Stomach (tissue), 4 donors: ENCODE measurements at regions not wholly inside any gene's neighbourhood (a gene's known extent, or its start where the extent isn't known, plus 50 kb on each side); places are given as distances from the start of the nearest gene placed in this dataset.

Source experiments
- POLR2A ChIP-seq, 4 donors: fragments of 450-650 bp; IDR thresholded peaks; one replicate each; pipeline ENCODE4 v1.6.1; 2016; ENCODE audit warnings: antibody characterized with exemption in 4 of 4, control low read depth in 2 of 4, mild to moderate bottlenecking in 1 of 4, moderate library complexity in 1 of 4
- TF ChIP-seq, protein P1 (sequence below), 7 experiments: fragments of 450-650 bp in 4 of 7; fragments of 200-600 bp in 3 of 7; sonication (generic) in 3 of 7; IDR thresholded peaks; one replicate each; pipeline ENCODE4 v1.5.1; 2016 to 2019; ENCODE audit warnings: antibody characterized with exemption in 7 of 7, control low read depth in 2 of 7, mild to moderate bottlenecking in 1 of 7

DNA sequence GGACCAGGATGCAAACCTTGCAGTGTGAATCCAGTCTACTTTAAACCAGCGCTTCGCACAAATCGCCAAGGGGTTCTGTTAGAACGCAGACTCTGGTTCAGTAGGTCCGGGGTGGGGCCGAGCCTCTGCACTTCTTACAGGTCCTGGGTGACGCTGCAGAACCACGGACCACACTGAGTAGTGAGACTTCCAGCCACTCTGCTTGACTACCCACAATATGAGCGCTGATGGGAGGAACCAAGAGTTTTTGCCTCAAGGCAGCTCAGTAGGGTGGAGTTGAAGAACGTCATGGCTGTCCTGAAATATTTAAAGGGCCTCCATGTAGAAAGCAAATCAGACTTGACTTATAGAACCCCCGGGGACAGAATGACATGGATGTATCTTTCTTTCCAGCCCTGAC, 138.0 kb upstream of the CRY1 start:
- TF ChIP-seq POLR2A (IDR thresholded peaks at IDR 0.05) = no peak
- TF ChIP-seq, protein P1, sequence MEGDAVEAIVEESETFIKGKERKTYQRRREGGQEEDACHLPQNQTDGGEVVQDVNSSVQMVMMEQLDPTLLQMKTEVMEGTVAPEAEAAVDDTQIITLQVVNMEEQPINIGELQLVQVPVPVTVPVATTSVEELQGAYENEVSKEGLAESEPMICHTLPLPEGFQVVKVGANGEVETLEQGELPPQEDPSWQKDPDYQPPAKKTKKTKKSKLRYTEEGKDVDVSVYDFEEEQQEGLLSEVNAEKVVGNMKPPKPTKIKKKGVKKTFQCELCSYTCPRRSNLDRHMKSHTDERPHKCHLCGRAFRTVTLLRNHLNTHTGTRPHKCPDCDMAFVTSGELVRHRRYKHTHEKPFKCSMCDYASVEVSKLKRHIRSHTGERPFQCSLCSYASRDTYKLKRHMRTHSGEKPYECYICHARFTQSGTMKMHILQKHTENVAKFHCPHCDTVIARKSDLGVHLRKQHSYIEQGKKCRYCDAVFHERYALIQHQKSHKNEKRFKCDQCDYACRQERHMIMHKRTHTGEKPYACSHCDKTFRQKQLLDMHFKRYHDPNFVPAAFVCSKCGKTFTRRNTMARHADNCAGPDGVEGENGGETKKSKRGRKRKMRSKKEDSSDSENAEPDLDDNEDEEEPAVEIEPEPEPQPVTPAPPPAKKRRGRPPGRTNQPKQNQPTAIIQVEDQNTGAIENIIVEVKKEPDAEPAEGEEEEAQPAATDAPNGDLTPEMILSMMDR (IDR thresholded peaks at IDR 0.05) = no peak
